ENCODE measurements at regions not wholly inside any gene's neighbourhood (a gene's known extent, or its start where the extent isn't known, plus 50 kb on each side); places are given as distances from the start of the nearest gene placed in this dataset.

GRCh38 chr11:96948066-96948465 is 558.3 kb downstream of the JRKL start:
- TF ChIP-seq CTCF (optimal IDR thresholded peaks at IDR 0.05 in 1 of 3, IDR thresholded peaks at IDR 0.05 in 1 of 3, conservative IDR thresholded peaks at IDR 0.05 in 1 of 3; ENCODE audit: extremely low read depth in 1 of 3, insufficient read depth in 2 of 3, low read length in 3 of 3), result no peak
- TF ChIP-seq EZH2 (IDR thresholded peaks at IDR 0.05; ENCODE audit: low read length), result no peak
